ENCODE measurements at regions not wholly inside any gene's neighbourhood (a gene's known extent, or its start where the extent isn't known, plus 50 kb on each side); places are given as distances from the start of the nearest gene placed in this dataset.

DNA sequence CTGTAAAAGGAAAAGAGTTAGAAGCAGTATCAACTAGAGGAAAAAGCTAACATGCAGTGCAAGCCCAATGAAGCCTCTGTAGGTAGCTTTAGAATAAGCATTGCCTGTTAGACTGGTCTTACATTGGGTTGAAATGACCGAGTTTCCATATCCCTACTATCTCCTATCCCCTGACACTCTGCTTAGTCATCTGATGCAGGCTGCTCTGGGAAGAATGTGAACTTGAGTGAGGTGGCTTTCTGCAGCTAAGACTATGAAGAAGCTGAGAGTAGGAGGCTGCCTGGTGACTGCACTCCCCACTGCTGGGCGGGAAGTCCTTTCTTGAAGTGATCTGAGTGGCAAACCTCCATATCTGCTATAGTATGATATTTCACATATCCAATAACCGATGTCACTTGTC lies 64.7 kb downstream of the OXSM start:
- DNase-seq: no peak
- Histone ChIP-seq H3F3A (replicated peaks; ENCODE audit: insufficient read depth) (peaks cover 22% of the 10 kb centered on the region), H3K9me3 (no peaks in the 10 kb centered on the region), H3K27ac (ENCODE audit: low read depth in 2 of 2, low read length in 1 of 2) (peak overlapping the region in 1 of 2 experiments; percentile 79; a peak in 2 of 4 replicates), H3K9me2 (no peaks in the 10 kb centered on the region), H4K20me1 (ENCODE audit: insufficient read depth) (no peaks in the 10 kb centered on the region), H3K9ac (peak overlapping the region; percentile 18; the same call in 1 of the 2 replicates), H3K27me3 (ENCODE audit: insufficient read depth) (no peaks in the 10 kb centered on the region), H3K36me3 (replicated peaks in 1 of 2; ENCODE audit: control insufficient read depth in 1 of 2, insufficient read depth in 2 of 2, low read length in 1 of 2) (no peaks in the 10 kb centered on the region), H3K4me1 (ENCODE audit: control insufficient read depth in 1 of 2, insufficient read depth in 2 of 2, low read depth in 1 of 2, low read length in 1 of 2) (peaks cover 0 to 12% of the 10 kb centered on the region in 2 experiments; a peak in 2 of 4 replicates), H3K4me3 (ENCODE audit: low read depth in 2 of 2, low read length in 1 of 2) (peak overlapping the region in 1 of 2 experiments; percentile 40; a peak in 2 of 4 replicates), H3K79me2 (ENCODE audit: insufficient read depth) (no peaks in the 10 kb centered on the region), H2AFZ (ENCODE audit: low read depth) (peak overlapping the region; percentile 20), H3K4me2 (peak overlapping the region; percentile 56)
- CTCF ChIA-PET: interaction anchor here (0.7 to 2.4 kb wide), 9 partner anchors 8 to 1079 kb away, joined by 3 to 18 read pairs (median 4); partner anchors contain the start of gene NGLY1
- TF ChIP-seq JUND (IDR thresholded peaks at IDR 0.05) (peak; percentile 5; the same call in 1 of the 2 replicates), EZH2phosphoT487 (IDR thresholded peaks at IDR 0.05; ENCODE audit: borderline replicate concordance, low read depth) (no peak)
- WGBS (ENCODE audit: low lambda C conversion rate): 55% methylated on average over 3 of the region's 3 CpGs
- POLR2A ChIA-PET: no interaction called here

DNA sequence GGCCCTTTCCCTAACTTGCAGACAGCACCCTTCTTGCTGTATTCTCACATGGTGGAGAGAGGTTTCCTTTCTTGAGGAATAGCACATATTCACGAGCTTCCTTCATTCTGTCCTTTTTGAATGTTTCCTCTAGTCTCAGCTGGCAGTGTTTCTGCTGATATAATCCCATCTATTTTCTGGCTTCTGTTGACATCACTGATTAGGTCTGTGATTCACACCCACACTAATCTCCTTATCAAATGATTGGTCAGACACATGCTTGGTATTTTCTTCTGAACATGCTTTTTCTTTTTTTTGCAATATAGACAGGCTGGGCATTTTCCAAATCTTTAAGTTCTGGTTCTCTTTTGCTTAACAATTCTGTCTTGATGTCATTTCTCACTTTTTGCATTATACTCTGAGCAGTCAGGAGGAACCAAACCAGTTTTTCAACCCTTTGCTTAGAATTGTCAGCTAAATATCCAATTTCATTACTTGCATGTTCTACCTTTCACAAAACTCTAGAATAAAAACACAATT lies 65.4 kb downstream of the OXSM start:
- TF ChIP-seq SMC3 (IDR thresholded peaks at IDR 0.05; ENCODE audit: low read depth, low read length) (no peak), JUND (IDR thresholded peaks at IDR 0.05) (no peak), TEAD4 (IDR thresholded peaks at IDR 0.05; ENCODE audit: borderline replicate concordance, insufficient read depth) (no peak), FOXJ3 (CRISPR knock-in tag; IDR thresholded peaks at IDR 0.05) (no peak), MXI1 (IDR thresholded peaks at IDR 0.05; ENCODE audit: low read depth, low read length) (no peak), CHD2 (IDR thresholded peaks at IDR 0.05; ENCODE audit: low read length, partially characterized antibody) (no peak), TCF12 (IDR thresholded peaks at IDR 0.05) (no peak), GABPA (IDR thresholded peaks at IDR 0.05; ENCODE audit: low read depth) (no peak), RFX5 (IDR thresholded peaks at IDR 0.05; ENCODE audit: low read length) (no peak), RCOR1 (IDR thresholded peaks at IDR 0.05; ENCODE audit: low read length) (no peak), TAF1 (IDR thresholded peaks at IDR 0.05; ENCODE audit: borderline replicate concordance, low read depth, low read length) (no peak), FOSL2 (IDR thresholded peaks at IDR 0.05; ENCODE audit: borderline replicate concordance, low read depth) (no peak), YY1 (IDR thresholded peaks at IDR 0.05; ENCODE audit: low read depth) (no peak), RAD21 (IDR thresholded peaks at IDR 0.05; ENCODE audit: low read length) (no peak), ZBTB33 (IDR thresholded peaks at IDR 0.05; ENCODE audit: borderline replicate concordance, low read depth) (no peak), FOXM1 (IDR thresholded peaks at IDR 0.05; ENCODE audit: low read depth) (no peak), GATA2 (CRISPR knock-in tag; IDR thresholded peaks at IDR 0.05) (no peak)
- TF ChIP-seq, protein P1, sequence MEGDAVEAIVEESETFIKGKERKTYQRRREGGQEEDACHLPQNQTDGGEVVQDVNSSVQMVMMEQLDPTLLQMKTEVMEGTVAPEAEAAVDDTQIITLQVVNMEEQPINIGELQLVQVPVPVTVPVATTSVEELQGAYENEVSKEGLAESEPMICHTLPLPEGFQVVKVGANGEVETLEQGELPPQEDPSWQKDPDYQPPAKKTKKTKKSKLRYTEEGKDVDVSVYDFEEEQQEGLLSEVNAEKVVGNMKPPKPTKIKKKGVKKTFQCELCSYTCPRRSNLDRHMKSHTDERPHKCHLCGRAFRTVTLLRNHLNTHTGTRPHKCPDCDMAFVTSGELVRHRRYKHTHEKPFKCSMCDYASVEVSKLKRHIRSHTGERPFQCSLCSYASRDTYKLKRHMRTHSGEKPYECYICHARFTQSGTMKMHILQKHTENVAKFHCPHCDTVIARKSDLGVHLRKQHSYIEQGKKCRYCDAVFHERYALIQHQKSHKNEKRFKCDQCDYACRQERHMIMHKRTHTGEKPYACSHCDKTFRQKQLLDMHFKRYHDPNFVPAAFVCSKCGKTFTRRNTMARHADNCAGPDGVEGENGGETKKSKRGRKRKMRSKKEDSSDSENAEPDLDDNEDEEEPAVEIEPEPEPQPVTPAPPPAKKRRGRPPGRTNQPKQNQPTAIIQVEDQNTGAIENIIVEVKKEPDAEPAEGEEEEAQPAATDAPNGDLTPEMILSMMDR (IDR thresholded peaks at IDR 0.05): no peak
- TF ChIP-seq, protein P2, sequence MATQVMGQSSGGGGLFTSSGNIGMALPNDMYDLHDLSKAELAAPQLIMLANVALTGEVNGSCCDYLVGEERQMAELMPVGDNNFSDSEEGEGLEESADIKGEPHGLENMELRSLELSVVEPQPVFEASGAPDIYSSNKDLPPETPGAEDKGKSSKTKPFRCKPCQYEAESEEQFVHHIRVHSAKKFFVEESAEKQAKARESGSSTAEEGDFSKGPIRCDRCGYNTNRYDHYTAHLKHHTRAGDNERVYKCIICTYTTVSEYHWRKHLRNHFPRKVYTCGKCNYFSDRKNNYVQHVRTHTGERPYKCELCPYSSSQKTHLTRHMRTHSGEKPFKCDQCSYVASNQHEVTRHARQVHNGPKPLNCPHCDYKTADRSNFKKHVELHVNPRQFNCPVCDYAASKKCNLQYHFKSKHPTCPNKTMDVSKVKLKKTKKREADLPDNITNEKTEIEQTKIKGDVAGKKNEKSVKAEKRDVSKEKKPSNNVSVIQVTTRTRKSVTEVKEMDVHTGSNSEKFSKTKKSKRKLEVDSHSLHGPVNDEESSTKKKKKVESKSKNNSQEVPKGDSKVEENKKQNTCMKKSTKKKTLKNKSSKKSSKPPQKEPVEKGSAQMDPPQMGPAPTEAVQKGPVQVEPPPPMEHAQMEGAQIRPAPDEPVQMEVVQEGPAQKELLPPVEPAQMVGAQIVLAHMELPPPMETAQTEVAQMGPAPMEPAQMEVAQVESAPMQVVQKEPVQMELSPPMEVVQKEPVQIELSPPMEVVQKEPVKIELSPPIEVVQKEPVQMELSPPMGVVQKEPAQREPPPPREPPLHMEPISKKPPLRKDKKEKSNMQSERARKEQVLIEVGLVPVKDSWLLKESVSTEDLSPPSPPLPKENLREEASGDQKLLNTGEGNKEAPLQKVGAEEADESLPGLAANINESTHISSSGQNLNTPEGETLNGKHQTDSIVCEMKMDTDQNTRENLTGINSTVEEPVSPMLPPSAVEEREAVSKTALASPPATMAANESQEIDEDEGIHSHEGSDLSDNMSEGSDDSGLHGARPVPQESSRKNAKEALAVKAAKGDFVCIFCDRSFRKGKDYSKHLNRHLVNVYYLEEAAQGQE (IDR thresholded peaks at IDR 0.05; ENCODE audit: low read depth, low read length): no peak
- TF ChIP-seq, protein P3, sequence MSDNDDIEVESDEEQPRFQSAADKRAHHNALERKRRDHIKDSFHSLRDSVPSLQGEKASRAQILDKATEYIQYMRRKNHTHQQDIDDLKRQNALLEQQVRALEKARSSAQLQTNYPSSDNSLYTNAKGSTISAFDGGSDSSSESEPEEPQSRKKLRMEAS (IDR thresholded peaks at IDR 0.05; ENCODE audit: low read depth): no peak
- CTCF ChIA-PET: interaction anchor here (0.8 to 3.2 kb wide), 7 partner anchors 9 to 857 kb away, joined by 3 to 21 read pairs (median 11); no protein-coding TSS in a partner anchor

More for the DNA sequence above, 65.4 kb downstream of the OXSM start:
- Histone ChIP-seq H3K4me2 (peak overlapping the region; percentile 56), H2AFZ (ENCODE audit: low read depth) (no peak overlapping the region), H4K20me1 (ENCODE audit: insufficient read depth) (no peaks in the 10 kb centered on the region), H3F3A (replicated peaks; ENCODE audit: insufficient read depth) (peaks cover 22% of the 10 kb centered on the region), H3K79me2 (ENCODE audit: insufficient read depth) (no peaks in the 10 kb centered on the region), H3K9me2 (no peaks in the 10 kb centered on the region), H3K4me3 (ENCODE audit: low read depth in 2 of 2, low read length in 1 of 2) (no peak overlapping the region), H3K27me3 (ENCODE audit: insufficient read depth) (no peaks in the 10 kb centered on the region), H3K27ac (ENCODE audit: low read depth in 2 of 2, low read length in 1 of 2) (peak overlapping the region in 1 of 2 experiments; percentile 79; a peak in 2 of 4 replicates), H3K36me3 (replicated peaks in 1 of 2; ENCODE audit: control insufficient read depth in 1 of 2, insufficient read depth in 2 of 2, low read length in 1 of 2) (no peaks in the 10 kb centered on the region), H3K9me3 (no peaks in the 10 kb centered on the region), H3K4me1 (ENCODE audit: control insufficient read depth in 1 of 2, insufficient read depth in 2 of 2, low read depth in 1 of 2, low read length in 1 of 2) (peaks cover 0 to 12% of the 10 kb centered on the region in 2 experiments; a peak in 2 of 4 replicates), H3K9ac (no peak overlapping the region)
- POLR2A ChIA-PET: no interaction called here
- DNase-seq: no peak
- WGBS (ENCODE audit: low lambda C conversion rate): 53% methylated on average over 1 of the region's 1 CpG

All from SK-N-SH (cell line).